PFSK-1 (cell line): ENCODE measurements at regions not wholly inside any gene's neighbourhood (a gene's known extent, or its start where the extent isn't known, plus 50 kb on each side); places are given as distances from the start of the nearest gene placed in this dataset.

Experiments
- FOXP2 ChIP-seq: optimal IDR thresholded peaks from 2 replicates; pipeline ENCODE3; 2011; ENCODE audit warnings: borderline replicate concordance, control low read depth, inconsistent platforms; ENCODE audit not compliant: insufficient read depth; ENCODE audit errors: extremely low read length, extremely low read depth
- POLR2AphosphoS5 ChIP-seq: IDR thresholded peaks from 2 replicates; pipeline ENCODE4 v1.6.1; 2012; ENCODE audit warnings: low read depth, mild to moderate bottlenecking, control low read depth, low read length, moderate library complexity
- REST ChIP-seq, 2 experiments: IDR thresholded peaks; 2 replicates each; pipeline versions ENCODE4 v1.6.1 to v1.8.0; 2011 to 2012; ENCODE audit warnings: low read depth in 2 of 2, low read length in 2 of 2, control low read depth in 1 of 2, inconsistent platforms in 1 of 2, mild to moderate bottlenecking in 1 of 2, moderate library complexity in 1 of 2; ENCODE audit not compliant: insufficient read depth in 1 of 2
- SIN3A ChIP-seq: IDR thresholded peaks from 2 replicates; pipeline ENCODE4 v1.6.1; 2012; ENCODE audit warnings: mild to moderate bottlenecking, low read length, moderate library complexity, borderline replicate concordance; ENCODE audit not compliant: insufficient read depth
- TAF1 ChIP-seq: IDR thresholded peaks from 2 replicates; pipeline ENCODE4 v1.6.1; 2012; ENCODE audit warnings: low read length, control low read depth, borderline replicate concordance; ENCODE audit not compliant: insufficient read depth

DNA sequence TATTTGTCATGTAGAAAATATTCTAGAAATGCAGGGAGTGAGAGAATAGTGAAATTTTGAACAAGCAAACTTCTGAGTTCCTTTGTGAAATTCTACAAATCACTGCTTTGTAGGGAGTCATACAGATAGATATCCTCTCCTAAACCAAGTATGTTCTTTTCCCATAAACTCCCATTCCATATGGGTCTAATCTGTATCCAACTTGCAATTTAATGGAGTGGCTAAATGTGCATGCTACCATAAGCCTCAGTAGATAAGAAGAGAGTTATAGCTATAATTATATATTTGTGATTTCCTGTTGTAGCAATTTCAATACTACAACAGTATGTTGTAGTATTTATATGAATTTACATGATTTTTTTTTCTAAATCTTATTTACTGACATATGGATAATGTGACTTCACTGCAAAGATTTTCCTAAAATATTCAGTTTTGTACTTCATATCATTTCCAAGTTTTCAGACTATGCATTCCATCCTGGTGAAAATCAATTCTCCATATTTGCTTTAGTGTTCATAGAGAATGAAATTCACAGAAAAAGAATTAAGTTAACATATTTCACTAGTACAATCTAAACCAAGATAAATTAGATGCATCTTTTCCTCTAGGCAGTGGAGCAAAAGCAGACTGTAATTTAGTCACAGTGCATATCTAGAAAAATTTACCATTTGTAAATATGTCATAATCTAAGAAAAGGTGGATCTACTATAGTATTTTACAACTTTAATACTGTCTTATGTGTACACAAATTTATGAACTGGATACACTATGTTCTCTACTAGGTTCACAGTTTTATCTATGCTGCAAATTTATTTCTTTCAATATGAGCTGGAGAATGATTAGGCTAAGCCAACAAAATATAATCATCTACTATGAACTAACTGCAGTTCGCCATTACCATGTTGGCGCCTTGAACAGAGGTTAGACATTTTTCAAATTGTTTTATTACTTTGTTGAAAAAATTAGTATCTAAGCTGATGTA lies 372.9 kb upstream of the NDST3 start:
- no peak for TF ChIP-seq REST (IDR thresholded peaks at IDR 0.05; ENCODE audit: insufficient read depth in 1 of 2, low read depth in 2 of 2, low read length in 2 of 2)
- TF ChIP-seq POLR2AphosphoS5, result no peak
- no peak for TF ChIP-seq SIN3A
- TF ChIP-seq FOXP2, result no peak
- TF ChIP-seq TAF1, result no peak

DNA sequence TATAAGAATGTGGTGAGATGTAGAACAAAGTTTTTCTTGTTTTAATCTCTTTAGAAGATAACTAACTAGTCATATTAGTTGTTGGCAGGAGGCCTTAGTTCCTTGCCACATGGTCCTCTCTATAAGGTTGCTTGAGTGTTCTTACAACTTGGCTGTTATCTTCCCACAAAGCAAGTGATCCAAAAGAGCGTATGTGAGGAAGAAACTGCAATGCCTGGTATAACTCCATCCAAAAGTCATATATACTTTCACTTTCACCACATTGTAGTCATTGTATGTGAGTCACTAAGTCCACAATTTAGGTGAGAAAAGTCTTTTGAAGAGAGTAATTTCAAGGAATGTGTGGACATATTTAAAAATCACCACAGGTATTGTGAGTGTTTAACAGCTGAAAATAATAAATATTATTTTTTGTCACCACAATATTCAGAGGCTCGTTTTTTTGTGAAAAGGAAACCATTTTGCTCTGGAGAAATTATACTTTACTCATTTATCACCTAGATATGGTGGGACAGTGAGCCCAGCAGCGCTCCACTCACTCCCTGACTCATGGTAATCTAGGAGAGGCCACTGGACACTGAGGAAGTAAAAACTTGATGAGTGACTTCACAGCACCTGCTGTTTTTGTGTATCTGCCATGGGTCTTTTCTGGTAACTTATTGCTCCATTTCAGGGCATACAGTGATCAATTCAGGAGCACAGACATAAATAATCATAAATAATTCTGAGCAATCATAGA lies 369.4 kb upstream of the NDST3 start:
- TF ChIP-seq REST (IDR thresholded peaks at IDR 0.05; ENCODE audit: insufficient read depth in 1 of 2, low read depth in 2 of 2, low read length in 2 of 2), result no peak
- TF ChIP-seq POLR2AphosphoS5, result no peak
- TF ChIP-seq FOXP2, result no peak

- TF ChIP-seq FOXP2 (no peak), TAF1 (no peak), REST (IDR thresholded peaks at IDR 0.05; ENCODE audit: insufficient read depth in 1 of 2, low read depth in 2 of 2, low read length in 2 of 2) (no peak), POLR2AphosphoS5 (no peak), SIN3A (no peak)
Measured at GRCh38 chr4:117676153-117676552, 358.1 kb upstream of the NDST3 start.

- TF ChIP-seq TAF1, result no peak
- TF ChIP-seq REST (IDR thresholded peaks at IDR 0.05; ENCODE audit: insufficient read depth in 1 of 2, low read depth in 2 of 2, low read length in 2 of 2), result no peak
- TF ChIP-seq SIN3A, result no peak
- TF ChIP-seq FOXP2, result no peak
- TF ChIP-seq POLR2AphosphoS5, result no peak
Measured at GRCh38 chr4:117678861-117679260, 355.4 kb upstream of the NDST3 start.
